CD4-positive, alpha-beta T cell treated with Interleukin-2 at 100 ng/mL for 4 hours (primary cell): ENCODE measurements at regions not wholly inside any gene's neighbourhood (a gene's known extent, or its start where the extent isn't known, plus 50 kb on each side); places are given as distances from the start of the nearest gene placed in this dataset.

ENCODE experiments used
- DNase-seq: peaks from one replicate; pipeline ENCODE4 v3.0.0-alpha.2; 2020; ENCODE audit warnings: low spot score

GRCh38 chr3:102529452-102529851, 94.6 kb downstream of the ZPLD1 start:
- DNase-seq, result no peak

DNA sequence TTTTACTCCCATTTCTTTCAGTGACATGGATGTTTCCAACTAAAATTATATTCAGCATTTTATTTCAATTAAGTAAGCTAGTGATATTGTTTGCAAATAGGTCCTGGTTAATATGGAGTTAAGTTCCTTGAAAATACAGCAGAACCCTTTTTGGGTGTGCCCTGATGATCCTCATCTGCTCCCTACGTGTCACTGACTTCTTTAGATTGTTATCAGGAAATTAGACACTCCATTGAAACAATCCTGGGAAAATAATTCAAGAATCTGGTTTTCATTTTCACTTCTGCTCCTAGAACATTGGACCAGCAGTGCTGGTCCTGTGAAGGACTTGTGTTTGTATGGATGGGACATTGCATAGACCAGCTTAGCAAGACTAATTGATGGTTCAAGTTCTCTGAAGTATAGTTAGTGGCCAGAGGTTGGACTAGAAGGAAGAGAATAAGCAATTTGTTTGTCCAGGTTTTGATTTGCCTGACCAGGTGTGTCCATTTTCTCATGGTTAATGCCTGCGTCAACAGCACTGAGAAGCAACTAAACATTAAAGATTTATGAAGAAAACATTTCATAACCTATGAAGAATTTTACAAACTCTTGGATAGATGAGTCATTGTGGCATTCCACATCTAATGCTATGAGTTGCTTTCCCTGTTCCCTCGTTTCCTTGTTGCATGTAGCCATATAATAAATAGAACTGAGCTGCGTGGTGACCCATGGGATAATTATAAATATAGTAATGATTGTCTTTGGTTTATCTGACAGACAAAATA, 95.8 kb downstream of the ZPLD1 start:
- no peak for DNase-seq

GRCh38 chr3:102531686-102532085, 96.9 kb downstream of the ZPLD1 start:
- DNase-seq, result no peak

DNA sequence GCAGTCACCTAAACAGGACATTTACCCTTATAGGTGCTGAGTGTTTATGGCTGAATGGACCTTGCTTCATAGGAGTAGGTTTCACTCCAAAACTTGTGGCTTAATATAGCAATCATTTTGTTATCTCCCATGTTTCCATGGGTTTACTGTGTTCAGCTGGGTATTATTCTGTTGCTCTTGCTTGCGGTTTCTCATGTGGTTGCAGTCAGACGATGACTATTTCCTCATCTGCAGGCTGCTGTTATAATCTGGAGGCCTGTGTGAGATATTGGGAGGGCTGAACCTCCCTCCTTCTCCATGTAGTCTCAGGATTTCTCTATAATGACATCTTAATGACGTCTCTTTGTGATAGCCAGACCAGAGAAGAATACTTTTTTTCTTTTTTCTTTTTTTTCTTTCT, 98.1 kb downstream of the ZPLD1 start:
- peak; percentile 3 for DNase-seq

DNA sequence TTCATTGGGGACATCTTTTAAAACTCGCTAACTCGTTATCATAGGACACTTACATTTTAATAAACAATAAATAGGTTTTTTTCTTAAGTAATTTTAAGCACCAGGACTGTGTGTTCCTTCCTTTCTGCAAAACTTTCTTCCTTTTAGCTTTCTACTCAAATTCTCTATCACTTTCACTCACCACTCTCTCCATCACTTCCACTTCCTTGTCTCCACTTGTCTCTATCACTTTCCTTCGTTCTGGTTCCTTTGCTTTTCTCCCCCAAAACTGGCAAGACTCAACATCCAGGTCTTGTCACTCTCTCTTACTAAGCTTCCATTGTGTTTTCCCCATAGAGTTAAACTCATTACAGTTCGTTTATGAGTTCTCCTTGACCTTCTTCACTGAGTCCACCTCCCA, 99.0 kb downstream of the ZPLD1 start:
- no peak for DNase-seq

- DNase-seq, result peak; percentile 28
Observed at GRCh38 chr3:102536456-102536855, 101.6 kb downstream of the ZPLD1 start.

- DNase-seq, result no peak
Observed at GRCh38 chr3:102537123-102537522, 102.3 kb downstream of the ZPLD1 start.

DNA sequence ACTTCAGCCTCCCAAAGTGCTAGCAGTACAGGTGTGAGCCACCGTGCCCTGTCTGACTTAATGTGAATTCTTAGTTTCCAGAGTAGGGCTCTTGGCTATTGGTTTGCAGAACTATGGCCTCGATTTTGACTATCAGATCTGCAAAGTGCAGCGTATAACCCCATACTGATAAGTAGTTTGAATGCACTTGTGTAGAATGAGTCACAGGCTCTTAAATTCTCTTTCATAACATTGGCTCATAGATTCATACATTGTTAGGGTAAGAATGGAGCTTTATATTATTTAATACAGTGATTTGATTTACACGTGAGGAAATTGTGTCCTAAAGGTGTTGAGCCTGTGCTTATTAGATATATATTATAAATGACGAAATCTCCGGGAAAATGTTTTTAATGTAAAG, 109.9 kb downstream of the ZPLD1 start:
- DNase-seq, result no peak

- no peak for DNase-seq
Observed at GRCh38 chr3:102545276-102545675, 110.5 kb downstream of the ZPLD1 start.

DNA sequence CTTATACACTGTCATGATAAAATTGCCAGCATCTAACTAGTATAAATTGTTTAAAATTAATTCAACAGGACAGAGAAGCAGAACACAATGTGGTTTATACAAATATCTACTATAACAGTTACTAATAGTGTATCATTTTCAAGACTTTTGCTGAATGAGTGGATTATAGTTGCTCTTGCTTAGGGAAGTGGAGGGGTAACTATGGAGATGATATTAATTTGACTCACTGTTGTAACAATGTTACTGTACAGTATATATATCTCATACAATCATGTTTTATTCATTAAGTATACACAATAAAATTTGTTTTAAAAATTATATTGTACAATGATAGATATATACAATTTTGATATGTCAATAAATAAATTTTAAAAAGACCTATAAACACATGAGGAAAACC, 119.1 kb downstream of the ZPLD1 start:
- no peak for DNase-seq

GRCh38 chr3:102570511-102570910, 135.7 kb downstream of the ZPLD1 start:
- no peak for DNase-seq

GRCh38 chr3:102571006-102571405, 136.2 kb downstream of the ZPLD1 start:
- no peak for DNase-seq

DNA sequence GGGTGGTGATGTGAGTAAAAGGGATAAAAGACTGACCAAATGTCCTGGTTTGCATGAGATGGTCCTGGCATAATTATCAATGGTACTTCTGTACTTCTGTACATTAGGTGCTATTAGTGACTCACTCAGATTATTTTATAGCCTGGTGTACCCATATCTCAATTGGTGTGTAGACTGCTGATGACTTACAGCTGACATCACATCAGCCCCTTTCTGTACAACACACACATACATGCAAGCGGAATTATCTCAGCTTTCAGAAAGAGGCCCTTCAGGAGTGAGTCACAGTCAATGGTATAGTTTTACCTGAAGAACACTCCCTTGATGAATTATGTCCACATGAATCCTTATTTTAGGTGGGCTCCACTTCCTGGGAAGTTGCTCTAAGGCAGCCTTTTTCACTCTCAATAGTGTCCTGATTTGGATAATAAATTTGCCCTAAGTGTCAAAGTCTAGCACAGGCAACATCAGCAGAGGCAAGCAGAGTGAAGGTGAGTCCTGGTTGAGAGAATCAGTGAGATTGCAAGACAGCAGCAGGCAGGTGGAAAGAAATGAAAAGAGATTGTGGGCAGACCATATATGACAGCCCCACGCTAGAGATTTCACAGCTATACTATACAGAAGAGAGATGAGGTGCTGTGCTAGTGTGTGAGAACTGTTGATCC, 137.0 kb downstream of the ZPLD1 start:
- no peak for DNase-seq

- no peak for DNase-seq
Observed at GRCh38 chr3:102573483-102574028, 138.7 kb downstream of the ZPLD1 start.

GRCh38 chr3:102574355-102574754, 139.5 kb downstream of the ZPLD1 start:
- DNase-seq, result no peak

- no peak for DNase-seq
Observed at GRCh38 chr3:102576651-102577050, 141.8 kb downstream of the ZPLD1 start.

GRCh38 chr3:102577082-102577789, 142.4 kb downstream of the ZPLD1 start:
- DNase-seq, result no peak

GRCh38 chr3:102580760-102581159, 145.9 kb downstream of the ZPLD1 start:
- DNase-seq, result no peak

- no peak for DNase-seq
Observed at GRCh38 chr3:102586485-102586884, 151.7 kb downstream of the ZPLD1 start.

- no peak for DNase-seq
Observed at GRCh38 chr3:102593812-102594602, 159.2 kb downstream of the ZPLD1 start.

- DNase-seq, result no peak
Observed at GRCh38 chr3:102595057-102595456, 160.2 kb downstream of the ZPLD1 start.
